MM.1S (cell line): ENCODE measurements at regions not wholly inside any gene's neighbourhood (a gene's known extent, or its start where the extent isn't known, plus 50 kb on each side); places are given as distances from the start of the nearest gene placed in this dataset.

Experiments used
- DNase-seq: peaks from one replicate; pipeline ENCODE4 v3.0.0-alpha.2; 2015
- H2AFZ ChIP-seq: fragments of 300-600 bp; sonication (generic); 2 replicates; pipeline ENCODE4 v1.6.0; 2016; ENCODE audit warnings: antibody characterized with exemption, low read length
- H3F3A ChIP-seq: fragments of 300-600 bp; sonication (generic); 2 replicates; pipeline ENCODE4 v1.6.1; 2016; ENCODE audit warnings: mild to moderate bottlenecking, antibody characterized with exemption, low read length, moderate library complexity, mixed read lengths; ENCODE audit not compliant: insufficient read depth
- H3K27ac ChIP-seq: fragments of 300-600 bp; sonication (generic); 2 replicates; pipeline ENCODE4 v1.5.1; 2016; ENCODE audit warnings: mild to moderate bottlenecking, low read length
- H3K27me3 ChIP-seq: fragments of 300-600 bp; sonication (generic); replicated peaks from 2 replicates; pipeline ENCODE4 v1.6.0; 2016; ENCODE audit warnings: low read length; ENCODE audit not compliant: insufficient read depth
- H3K36me3 ChIP-seq: fragments of 300-600 bp; sonication (generic); replicated peaks from 2 replicates; pipeline ENCODE4 v1.6.1; 2016; ENCODE audit warnings: mild to moderate bottlenecking, low read length, mixed read lengths; ENCODE audit not compliant: insufficient read depth
- H3K4me1 ChIP-seq: fragments of 300-600 bp; sonication (generic); 2 replicates; pipeline ENCODE4 v1.6.1; 2016; ENCODE audit warnings: low read length, mixed read lengths
- H3K4me2 ChIP-seq: fragments of 300-600 bp; sonication (generic); 2 replicates; pipeline ENCODE4 v1.6.0; 2016; ENCODE audit warnings: low read depth, low read length
- H3K4me3 ChIP-seq: fragments of 300-600 bp; sonication (generic); 2 replicates; pipeline ENCODE4 v1.5.1; 2016; ENCODE audit warnings: low read length, mixed read lengths
- H3K79me2 ChIP-seq: fragments of 300-600 bp; sonication (generic); 2 replicates; pipeline ENCODE4 v1.6.1; 2016; ENCODE audit warnings: mixed run types, low read length, mixed read lengths
- H3K9ac ChIP-seq: fragments of 300-600 bp; sonication (generic); 2 replicates; pipeline ENCODE4 v1.6.1; 2016; ENCODE audit warnings: low read length, mixed read lengths
- H3K9me2 ChIP-seq: fragments of 300-600 bp; sonication (generic); replicated peaks from 2 replicates; pipeline ENCODE4 v1.6.1; 2016; ENCODE audit warnings: mild to moderate bottlenecking, low read length, mixed read lengths; ENCODE audit not compliant: insufficient read depth
- H3K9me3 ChIP-seq: fragments of 300-600 bp; sonication (generic); replicated peaks from 2 replicates; pipeline ENCODE4 v1.6.1; 2016; ENCODE audit warnings: mild to moderate bottlenecking, low read length, mixed read lengths; ENCODE audit not compliant: insufficient read depth
- H4K20me1 ChIP-seq: fragments of 300-600 bp; sonication (generic); 2 replicates; pipeline ENCODE4 v1.6.1; 2016; ENCODE audit warnings: mild to moderate bottlenecking, low read length, moderate library complexity, mixed read lengths; ENCODE audit not compliant: insufficient read depth
- EZH2 ChIP-seq: fragments of 300-600 bp; sonication (generic); optimal IDR thresholded peaks from 2 replicates; pipeline ENCODE3; 2017; ENCODE audit warnings: low read depth, mild to moderate bottlenecking, antibody characterized with exemption, low read length, mixed read lengths
- EZH2phosphoT487 ChIP-seq: fragments of 300-600 bp; sonication (generic); IDR thresholded peaks from 2 replicates; pipeline ENCODE4 v1.6.1; 2018; ENCODE audit warnings: antibody characterized with exemption, low read length
- TF ChIP-seq, protein P1 (sequence below): fragments of 300-600 bp; sonication (generic); IDR thresholded peaks from 2 replicates; pipeline ENCODE4 v1.5.1; 2016; ENCODE audit warnings: antibody characterized with exemption, low read length, mixed read lengths

DNA sequence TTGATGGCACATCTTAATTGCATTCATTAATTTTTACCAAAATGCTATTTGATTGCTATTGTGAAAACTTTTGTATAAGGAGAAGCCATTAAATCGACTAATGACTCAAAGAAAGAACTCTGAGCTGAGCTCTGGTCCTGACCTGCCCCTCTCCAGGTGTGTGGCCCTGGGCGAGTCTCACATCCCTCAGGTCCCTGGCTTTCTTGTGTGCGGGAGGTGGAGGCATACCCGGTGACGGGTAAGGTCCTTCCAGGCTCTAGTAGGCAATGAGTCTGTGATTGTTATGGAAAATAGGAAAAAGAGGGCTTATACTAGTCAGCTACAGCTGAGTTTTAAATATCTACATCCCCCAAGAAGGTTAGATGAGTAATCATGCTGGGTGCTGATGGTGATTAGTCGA lies 248.1 kb downstream of the GATA3 start:
- H3K4me1 ChIP-seq = no peaks in the 10 kb centered on the region
- no peaks in the 10 kb centered on the region for H3K36me3 ChIP-seq
- H3K79me2 ChIP-seq = no peaks in the 10 kb centered on the region
- H3F3A ChIP-seq = no peaks in the 10 kb centered on the region
- no peaks in the 10 kb centered on the region for H3K9me3 ChIP-seq
- no peak overlapping the region for H3K27ac ChIP-seq
- H2AFZ ChIP-seq = no peak overlapping the region
- no peak overlapping the region for H3K9ac ChIP-seq
- H3K4me3 ChIP-seq = no peak overlapping the region
- H3K9me2 ChIP-seq = no peaks in the 10 kb centered on the region
- DNase-seq = no peak
- TF ChIP-seq EZH2phosphoT487 (no peak), EZH2 (no peak)
- TF ChIP-seq, protein P1, sequence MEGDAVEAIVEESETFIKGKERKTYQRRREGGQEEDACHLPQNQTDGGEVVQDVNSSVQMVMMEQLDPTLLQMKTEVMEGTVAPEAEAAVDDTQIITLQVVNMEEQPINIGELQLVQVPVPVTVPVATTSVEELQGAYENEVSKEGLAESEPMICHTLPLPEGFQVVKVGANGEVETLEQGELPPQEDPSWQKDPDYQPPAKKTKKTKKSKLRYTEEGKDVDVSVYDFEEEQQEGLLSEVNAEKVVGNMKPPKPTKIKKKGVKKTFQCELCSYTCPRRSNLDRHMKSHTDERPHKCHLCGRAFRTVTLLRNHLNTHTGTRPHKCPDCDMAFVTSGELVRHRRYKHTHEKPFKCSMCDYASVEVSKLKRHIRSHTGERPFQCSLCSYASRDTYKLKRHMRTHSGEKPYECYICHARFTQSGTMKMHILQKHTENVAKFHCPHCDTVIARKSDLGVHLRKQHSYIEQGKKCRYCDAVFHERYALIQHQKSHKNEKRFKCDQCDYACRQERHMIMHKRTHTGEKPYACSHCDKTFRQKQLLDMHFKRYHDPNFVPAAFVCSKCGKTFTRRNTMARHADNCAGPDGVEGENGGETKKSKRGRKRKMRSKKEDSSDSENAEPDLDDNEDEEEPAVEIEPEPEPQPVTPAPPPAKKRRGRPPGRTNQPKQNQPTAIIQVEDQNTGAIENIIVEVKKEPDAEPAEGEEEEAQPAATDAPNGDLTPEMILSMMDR = no peak
- no peaks in the 10 kb centered on the region for H4K20me1 ChIP-seq
- H3K4me2 ChIP-seq = no peak overlapping the region
- no peaks in the 10 kb centered on the region for H3K27me3 ChIP-seq

GRCh38 chr10:8304861-8305260 lies 250.4 kb downstream of the GATA3 start:
- H3K4me3 ChIP-seq = no peak overlapping the region
- H3K9me3 ChIP-seq = no peaks in the 10 kb centered on the region
- no peak overlapping the region for H3K9ac ChIP-seq
- H3K36me3 ChIP-seq = no peaks in the 10 kb centered on the region
- H3K27ac ChIP-seq = no peak overlapping the region
- TF ChIP-seq EZH2phosphoT487 (no peak), EZH2 (no peak)
- TF ChIP-seq, protein P1 = no peak
- no peaks in the 10 kb centered on the region for H4K20me1 ChIP-seq
- H3K4me2 ChIP-seq = no peak overlapping the region
- DNase-seq = no peak
- H3K9me2 ChIP-seq = no peaks in the 10 kb centered on the region
- H2AFZ ChIP-seq = no peak overlapping the region
- H3K4me1 ChIP-seq = no peaks in the 10 kb centered on the region
- H3K27me3 ChIP-seq = no peaks in the 10 kb centered on the region
- no peaks in the 10 kb centered on the region for H3F3A ChIP-seq
- H3K79me2 ChIP-seq = no peaks in the 10 kb centered on the region

DNA sequence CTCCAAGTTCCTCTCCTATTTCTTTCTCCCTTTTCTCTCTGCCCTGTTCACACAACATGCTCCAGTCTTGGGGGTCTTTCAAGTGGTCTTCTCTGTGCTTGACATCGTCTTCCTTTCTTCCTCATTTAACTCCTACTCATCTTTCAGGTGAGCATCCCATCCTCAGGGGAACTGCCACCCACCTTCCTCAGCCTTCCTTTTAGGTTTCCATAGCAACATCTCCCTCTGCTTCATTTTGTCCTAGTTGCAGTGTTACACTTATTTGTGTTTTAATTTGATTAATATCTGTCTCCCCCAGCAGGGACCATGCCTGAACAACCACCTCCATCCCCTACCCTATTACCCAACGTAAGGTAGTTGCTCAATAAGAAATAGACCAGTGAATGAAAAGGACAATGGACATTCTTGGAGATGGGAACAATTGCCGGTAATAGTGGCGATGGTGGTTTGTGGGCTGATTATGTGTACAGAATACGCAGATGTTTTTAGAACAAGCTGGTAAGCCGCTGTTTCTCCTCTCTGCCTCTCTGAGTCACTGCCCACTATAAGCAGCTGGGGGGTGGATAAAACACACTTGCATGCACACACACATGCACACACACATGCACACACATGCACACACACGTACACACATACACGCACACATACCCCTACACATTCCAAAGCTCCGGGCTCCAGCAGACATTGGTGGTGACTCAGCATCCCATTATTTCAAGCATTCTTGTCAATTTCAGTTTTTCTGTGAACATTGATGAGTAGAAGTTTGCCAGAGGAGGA lies 251.6 kb downstream of the GATA3 start:
- no peak overlapping the region for H2AFZ ChIP-seq
- no peak overlapping the region for H3K9ac ChIP-seq
- no peaks in the 10 kb centered on the region for H3K79me2 ChIP-seq
- TF ChIP-seq, protein P1 = no peak
- no peak for TF ChIP-seq EZH2phosphoT487
- TF ChIP-seq EZH2 = no peak
- H4K20me1 ChIP-seq = no peaks in the 10 kb centered on the region
- no peaks in the 10 kb centered on the region for H3K36me3 ChIP-seq
- H3K27me3 ChIP-seq = no peaks in the 10 kb centered on the region
- H3K4me3 ChIP-seq = no peak overlapping the region
- H3F3A ChIP-seq = no peaks in the 10 kb centered on the region
- H3K9me2 ChIP-seq = no peaks in the 10 kb centered on the region
- no peak overlapping the region for H3K27ac ChIP-seq
- DNase-seq = no peak
- H3K4me2 ChIP-seq = no peak overlapping the region
- H3K9me3 ChIP-seq = no peaks in the 10 kb centered on the region
- no peaks in the 10 kb centered on the region for H3K4me1 ChIP-seq
